Parathyroid adenoma (tissue), 2 donors: ENCODE measurements at regions not wholly inside any gene's neighbourhood (a gene's known extent, or its start where the extent isn't known, plus 50 kb on each side); places are given as distances from the start of the nearest gene placed in this dataset.

Source experiments
- H2AFZ ChIP-seq: fragments of 300-600 bp; sonication (generic); one replicate; pipeline ENCODE4 v1.7.0; 2017; ENCODE audit warnings: antibody characterized with exemption, mild to moderate bottlenecking
- H3K27ac ChIP-seq: fragments of 300-600 bp; sonication (generic); one replicate; pipeline ENCODE4 v1.7.0; 2017
- H3K27me3 ChIP-seq: fragments of 300-600 bp; sonication (generic); one replicate; pipeline ENCODE4 v1.7.0; 2017; ENCODE audit warnings: low read length; ENCODE audit not compliant: control insufficient read depth, insufficient read depth
- H3K36me3 ChIP-seq: fragments of 300-600 bp; sonication (generic); one replicate; pipeline ENCODE4 v1.7.0; 2017; ENCODE audit warnings: low read length; ENCODE audit not compliant: control insufficient read depth, insufficient read depth
- H3K4me1 ChIP-seq: fragments of 300-600 bp; sonication (generic); one replicate; pipeline ENCODE4 v1.7.0; 2017; ENCODE audit warnings: control low read depth
- H3K4me2 ChIP-seq: fragments of 300-600 bp; sonication (generic); one replicate; pipeline ENCODE4 v1.7.0; 2017; ENCODE audit warnings: low read length
- H3K4me3 ChIP-seq: fragments of 300-600 bp; sonication (generic); one replicate; pipeline ENCODE4 v1.7.0; 2017; ENCODE audit warnings: low read depth, low read length
- H3K79me2 ChIP-seq: fragments of 300-600 bp; sonication (generic); one replicate; pipeline ENCODE4 v1.7.0; 2017; ENCODE audit warnings: control low read depth
- H3K9ac ChIP-seq: fragments of 300-600 bp; sonication (generic); one replicate; pipeline ENCODE4 v1.7.0; 2017; ENCODE audit warnings: mild to moderate bottlenecking
- H3K9me3 ChIP-seq: fragments of 300-600 bp; sonication (generic); one replicate; pipeline ENCODE4 v1.7.0; 2017; ENCODE audit warnings: low read length; ENCODE audit not compliant: control insufficient read depth
- TF ChIP-seq, protein P1 (sequence below): fragments of 300-600 bp; sonication (generic); IDR thresholded peaks from one replicate; pipeline ENCODE4 v1.7.0; 2017; ENCODE audit warnings: antibody characterized with exemption, mild to moderate bottlenecking
- donor health status: primary hyperparathyroidism.

DNA sequence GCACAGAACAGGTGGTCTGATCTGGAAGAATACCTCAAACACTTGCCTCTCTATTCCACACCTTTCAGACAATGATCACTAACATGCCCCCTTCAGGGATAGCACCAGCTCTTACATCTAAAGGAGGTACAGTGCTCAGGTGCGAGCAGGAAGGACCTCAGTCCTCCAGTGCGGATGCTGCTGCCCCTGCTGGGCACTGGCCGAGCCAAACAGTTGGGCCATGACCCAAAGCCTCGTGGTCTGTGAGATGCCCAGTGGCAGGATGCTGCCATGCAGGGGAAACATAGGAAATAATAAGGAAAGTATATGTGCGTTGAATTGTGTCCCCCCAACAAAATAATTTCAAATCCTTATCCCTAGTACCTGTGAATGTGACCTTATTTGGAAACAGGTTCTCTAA is 243.7 kb downstream of the NDUFA10 start:
- TF ChIP-seq, protein P1, sequence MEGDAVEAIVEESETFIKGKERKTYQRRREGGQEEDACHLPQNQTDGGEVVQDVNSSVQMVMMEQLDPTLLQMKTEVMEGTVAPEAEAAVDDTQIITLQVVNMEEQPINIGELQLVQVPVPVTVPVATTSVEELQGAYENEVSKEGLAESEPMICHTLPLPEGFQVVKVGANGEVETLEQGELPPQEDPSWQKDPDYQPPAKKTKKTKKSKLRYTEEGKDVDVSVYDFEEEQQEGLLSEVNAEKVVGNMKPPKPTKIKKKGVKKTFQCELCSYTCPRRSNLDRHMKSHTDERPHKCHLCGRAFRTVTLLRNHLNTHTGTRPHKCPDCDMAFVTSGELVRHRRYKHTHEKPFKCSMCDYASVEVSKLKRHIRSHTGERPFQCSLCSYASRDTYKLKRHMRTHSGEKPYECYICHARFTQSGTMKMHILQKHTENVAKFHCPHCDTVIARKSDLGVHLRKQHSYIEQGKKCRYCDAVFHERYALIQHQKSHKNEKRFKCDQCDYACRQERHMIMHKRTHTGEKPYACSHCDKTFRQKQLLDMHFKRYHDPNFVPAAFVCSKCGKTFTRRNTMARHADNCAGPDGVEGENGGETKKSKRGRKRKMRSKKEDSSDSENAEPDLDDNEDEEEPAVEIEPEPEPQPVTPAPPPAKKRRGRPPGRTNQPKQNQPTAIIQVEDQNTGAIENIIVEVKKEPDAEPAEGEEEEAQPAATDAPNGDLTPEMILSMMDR: no peak
- Histone ChIP-seq H3K27me3 (no peaks in the 10 kb centered on the region), H3K4me3 (no peak overlapping the region), H3K4me2 (no peak overlapping the region), H2AFZ (no peak overlapping the region), H3K9ac (no peak overlapping the region), H3K36me3 (no peaks in the 10 kb centered on the region), H3K9me3 (no peaks in the 10 kb centered on the region), H3K4me1 (no peaks in the 10 kb centered on the region), H3K79me2 (no peaks in the 10 kb centered on the region), H3K27ac (no peak overlapping the region)

- Histone ChIP-seq H3K9ac (no peak overlapping the region), H3K79me2 (no peaks in the 10 kb centered on the region), H3K27me3 (peaks cover 4% of the 10 kb centered on the region), H3K27ac (no peak overlapping the region), H3K4me2 (no peak overlapping the region), H3K4me3 (no peak overlapping the region), H3K4me1 (no peaks in the 10 kb centered on the region), H2AFZ (no peak overlapping the region), H3K9me3 (no peaks in the 10 kb centered on the region), H3K36me3 (no peaks in the 10 kb centered on the region)
- TF ChIP-seq, protein P1: no peak
These were observed 244.7 kb downstream of the NDUFA10 start for GRCh38 chr2:239780236-239780994.

GRCh38 chr2:239779584-239779983 is 245.6 kb downstream of the NDUFA10 start:
- no peak overlapping the region for H3K27ac ChIP-seq
- H2AFZ ChIP-seq: no peak overlapping the region
- H3K4me2 ChIP-seq: no peak overlapping the region
- H3K9me3 ChIP-seq: no peaks in the 10 kb centered on the region
- TF ChIP-seq, protein P1: no peak
- H3K9ac ChIP-seq: no peak overlapping the region
- H3K36me3 ChIP-seq: no peaks in the 10 kb centered on the region
- H3K27me3 ChIP-seq: peaks cover 4% of the 10 kb centered on the region
- H3K4me3 ChIP-seq: no peak overlapping the region
- H3K79me2 ChIP-seq: no peaks in the 10 kb centered on the region
- no peaks in the 10 kb centered on the region for H3K4me1 ChIP-seq

- H3K79me2 ChIP-seq: no peaks in the 10 kb centered on the region
- no peaks in the 10 kb centered on the region for H3K36me3 ChIP-seq
- no peak overlapping the region for H3K9ac ChIP-seq
- H3K4me1 ChIP-seq: no peaks in the 10 kb centered on the region
- no peak overlapping the region for H3K4me3 ChIP-seq
- H3K4me2 ChIP-seq: no peak overlapping the region
- H3K9me3 ChIP-seq: no peaks in the 10 kb centered on the region
- no peak overlapping the region for H2AFZ ChIP-seq
- H3K27me3 ChIP-seq: peaks cover 4% of the 10 kb centered on the region
- H3K27ac ChIP-seq: no peak overlapping the region
- TF ChIP-seq, protein P1: no peak
These were observed 246.1 kb downstream of the NDUFA10 start for GRCh38 chr2:239778861-239779558.
